ENCODE measurements at regions not wholly inside any gene's neighbourhood (a gene's known extent, or its start where the extent isn't known, plus 50 kb on each side); places are given as distances from the start of the nearest gene placed in this dataset.

GRCh38 chr2:66790651-66791181 lies 355.8 kb downstream of the MEIS1 start:
- Histone ChIP-seq H3K27ac (peak overlapping the region in 2 of 4 donors; percentile 17 to 40), H3K36me3 (no peaks in the 10 kb centered on the region), H3K9me3 (no peaks in the 10 kb centered on the region), H3K27me3 (no peaks in the 10 kb centered on the region), H3K4me1 (peaks cover 7 to 27% (median 7%) of the 10 kb centered on the region in 3 donors), H3K4me3 (no peak overlapping the region)
- 13 to 56% methylated on average over 1 of the region's 1 CpG for WGBS, 2 donors
- DNase-seq, result no peak
- intact Hi-C loops (cut with DNase I), result no loop called here
- TF ChIP-seq CTCF (IDR thresholded peaks at IDR 0.05), result no peak
- TF ChIP-seq POLR2A (IDR thresholded peaks at IDR 0.05), result no peak

GRCh38 chr2:66794070-66794469 lies 359.1 kb downstream of the MEIS1 start:
- intact Hi-C loops (cut with DNase I), result no loop called here
- no peak for DNase-seq
- no peak overlapping the region for H3K27ac ChIP-seq
- H3K27me3 ChIP-seq, result no peaks in the 10 kb centered on the region
- no peak for TF ChIP-seq CTCF (IDR thresholded peaks at IDR 0.05)
- TF ChIP-seq POLR2A (IDR thresholded peaks at IDR 0.05), result no peak
- H3K4me3 ChIP-seq, result no peak overlapping the region
- 54 to 68% methylated on average over 5 to 8 of the region's 8 CpGs for WGBS, 2 donors
- peaks cover 7 to 25% (median 7%) of the 10 kb centered on the region in 3 donors for H3K4me1 ChIP-seq
- H3K36me3 ChIP-seq, result no peaks in the 10 kb centered on the region
- H3K9me3 ChIP-seq, result no peaks in the 10 kb centered on the region

GRCh38 chr2:66794551-66794950 lies 359.6 kb downstream of the MEIS1 start:
- Histone ChIP-seq H3K4me3 (no peak overlapping the region), H3K9me3 (no peaks in the 10 kb centered on the region), H3K36me3 (no peaks in the 10 kb centered on the region), H3K4me1 (peaks cover 7 to 20% (median 7%) of the 10 kb centered on the region in 3 donors), H3K27me3 (no peaks in the 10 kb centered on the region), H3K27ac (no peak overlapping the region)
- TF ChIP-seq POLR2A (IDR thresholded peaks at IDR 0.05) (no peak), CTCF (IDR thresholded peaks at IDR 0.05) (no peak)
- 63 to 86% methylated on average over 1 of the region's 1 CpG for WGBS, 2 donors
- intact Hi-C loops (cut with DNase I), result no loop called here
- no peak for DNase-seq

- no peak for DNase-seq
- Histone ChIP-seq H3K4me3 (no peak overlapping the region), H3K27ac (no peak overlapping the region), H3K36me3 (no peaks in the 10 kb centered on the region), H3K9me3 (no peaks in the 10 kb centered on the region), H3K4me1 (no peaks in the 10 kb centered on the region), H3K27me3 (no peaks in the 10 kb centered on the region)
- TF ChIP-seq CTCF (IDR thresholded peaks at IDR 0.05), result no peak
- no peak for TF ChIP-seq POLR2A (IDR thresholded peaks at IDR 0.05)
- WGBS, 2 donors, result 76 to 87% methylated on average over 2 of the region's 2 CpGs
- intact Hi-C loops (cut with DNase I), result no loop called here
Measured at GRCh38 chr2:66802877-66803276, 368.0 kb downstream of the MEIS1 start.

GRCh38 chr2:66803726-66804125 lies 368.8 kb downstream of the MEIS1 start:
- Histone ChIP-seq H3K36me3 (no peaks in the 10 kb centered on the region), H3K27me3 (no peaks in the 10 kb centered on the region), H3K4me3 (no peak overlapping the region), H3K9me3 (no peaks in the 10 kb centered on the region), H3K4me1 (no peaks in the 10 kb centered on the region), H3K27ac (peak overlapping the region in 1 of 4 donors; percentile 2)
- TF ChIP-seq CTCF (IDR thresholded peaks at IDR 0.05) (no peak), POLR2A (IDR thresholded peaks at IDR 0.05) (no peak)
- no peak for DNase-seq
- intact Hi-C loops (cut with DNase I), result no loop called here
- 54 to 80% methylated on average over 2 of the region's 2 CpGs for WGBS, 2 donors

Data from esophagus squamous epithelium (tissue), 5 donors.